Choroid plexus epithelial cell (primary cell): ENCODE measurements at regions not wholly inside any gene's neighbourhood (a gene's known extent, or its start where the extent isn't known, plus 50 kb on each side); places are given as distances from the start of the nearest gene placed in this dataset.

ENCODE experiments used
- DNase-seq: peaks from one replicate; pipeline ENCODE4 v3.0.0-alpha.2; 2010; ENCODE audit warnings: low read depth
- H3K4me3 ChIP-seq: 2 replicates; pipeline ENCODE4 v1.5.1; 2011; ENCODE audit warnings: low read depth, mild to moderate bottlenecking, control low read depth, low read length, moderate library complexity
- CTCF ChIP-seq: conservative IDR thresholded peaks from 2 replicates; pipeline ENCODE4 v1.5.1; 2011; ENCODE audit warnings: low read depth, mild to moderate bottlenecking, control low read depth, inconsistent platforms, low read length, moderate library complexity

- TF ChIP-seq CTCF, result no peak
- DNase-seq, result no peak
- no peak overlapping the region for H3K4me3 ChIP-seq
These were observed 151.5 kb upstream of the BACE2 start for GRCh38 chr21:41016472-41016871.

- DNase-seq, result no peak
- H3K4me3 ChIP-seq, result no peak overlapping the region
- TF ChIP-seq CTCF, result no peak
These were observed 149.5 kb upstream of the BACE2 start for GRCh38 chr21:41018431-41018830.

GRCh38 chr21:41023936-41024335 is 144.0 kb upstream of the BACE2 start:
- TF ChIP-seq CTCF, result no peak

GRCh38 chr21:41024341-41024740 is 143.6 kb upstream of the BACE2 start:
- TF ChIP-seq CTCF, result no peak
- H3K4me3 ChIP-seq, result no peak overlapping the region
- no peak for DNase-seq

More at GRCh38 chr21:41023936-41024335, 144.0 kb upstream of the BACE2 start:
- H3K4me3 ChIP-seq, result no peak overlapping the region
- DNase-seq, result no peak

GRCh38 chr21:41024746-41025254 is 143.2 kb upstream of the BACE2 start:
- no peak overlapping the region for H3K4me3 ChIP-seq
- no peak for DNase-seq
- no peak for TF ChIP-seq CTCF

- no peak for DNase-seq
- no peak for TF ChIP-seq CTCF
- no peak overlapping the region for H3K4me3 ChIP-seq
These were observed 138.4 kb upstream of the BACE2 start for GRCh38 chr21:41029571-41029970.

GRCh38 chr21:41031701-41032220 is 136.2 kb upstream of the BACE2 start:
- no peak for DNase-seq
- TF ChIP-seq CTCF, result no peak
- no peak overlapping the region for H3K4me3 ChIP-seq
